ENCODE measurements at regions not wholly inside any gene's neighbourhood (a gene's known extent, or its start where the extent isn't known, plus 50 kb on each side); places are given as distances from the start of the nearest gene placed in this dataset.
"Not testable (repeated sequence)": the region's sequence is repeated elsewhere in the genome, so short reads cannot be mapped to it uniquely, and the experiment has no call there.

DNA sequence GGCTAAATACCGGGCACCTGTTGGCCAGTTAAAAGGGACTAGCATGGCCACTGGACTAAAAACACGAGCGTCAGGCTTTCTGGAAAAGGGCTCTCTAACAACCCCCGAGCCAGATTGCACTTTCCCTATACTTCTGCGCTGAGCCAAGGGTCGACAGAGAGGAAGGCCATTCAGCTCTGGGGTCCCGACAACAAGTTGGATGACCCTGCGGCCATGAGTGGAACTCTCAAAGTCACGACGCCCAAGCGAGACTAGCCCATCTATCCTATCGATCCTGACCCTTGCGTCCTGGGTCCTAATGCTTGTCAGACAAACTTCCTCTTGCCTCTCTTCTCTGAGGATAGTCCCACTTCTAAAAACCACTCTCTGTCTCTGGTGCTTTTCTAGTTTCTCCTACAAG, 99.9 kb upstream of the PRDX6 start:
- no peak overlapping the region for H3K4me3 ChIP-seq (ENCODE audit: low read depth, low read length)
- no peak for DNase-seq (ENCODE audit: low read depth)
- TF ChIP-seq, protein P1, sequence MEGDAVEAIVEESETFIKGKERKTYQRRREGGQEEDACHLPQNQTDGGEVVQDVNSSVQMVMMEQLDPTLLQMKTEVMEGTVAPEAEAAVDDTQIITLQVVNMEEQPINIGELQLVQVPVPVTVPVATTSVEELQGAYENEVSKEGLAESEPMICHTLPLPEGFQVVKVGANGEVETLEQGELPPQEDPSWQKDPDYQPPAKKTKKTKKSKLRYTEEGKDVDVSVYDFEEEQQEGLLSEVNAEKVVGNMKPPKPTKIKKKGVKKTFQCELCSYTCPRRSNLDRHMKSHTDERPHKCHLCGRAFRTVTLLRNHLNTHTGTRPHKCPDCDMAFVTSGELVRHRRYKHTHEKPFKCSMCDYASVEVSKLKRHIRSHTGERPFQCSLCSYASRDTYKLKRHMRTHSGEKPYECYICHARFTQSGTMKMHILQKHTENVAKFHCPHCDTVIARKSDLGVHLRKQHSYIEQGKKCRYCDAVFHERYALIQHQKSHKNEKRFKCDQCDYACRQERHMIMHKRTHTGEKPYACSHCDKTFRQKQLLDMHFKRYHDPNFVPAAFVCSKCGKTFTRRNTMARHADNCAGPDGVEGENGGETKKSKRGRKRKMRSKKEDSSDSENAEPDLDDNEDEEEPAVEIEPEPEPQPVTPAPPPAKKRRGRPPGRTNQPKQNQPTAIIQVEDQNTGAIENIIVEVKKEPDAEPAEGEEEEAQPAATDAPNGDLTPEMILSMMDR (conservative IDR thresholded peaks at IDR 0.05; ENCODE audit: low read depth, low read length), result no peak

DNA sequence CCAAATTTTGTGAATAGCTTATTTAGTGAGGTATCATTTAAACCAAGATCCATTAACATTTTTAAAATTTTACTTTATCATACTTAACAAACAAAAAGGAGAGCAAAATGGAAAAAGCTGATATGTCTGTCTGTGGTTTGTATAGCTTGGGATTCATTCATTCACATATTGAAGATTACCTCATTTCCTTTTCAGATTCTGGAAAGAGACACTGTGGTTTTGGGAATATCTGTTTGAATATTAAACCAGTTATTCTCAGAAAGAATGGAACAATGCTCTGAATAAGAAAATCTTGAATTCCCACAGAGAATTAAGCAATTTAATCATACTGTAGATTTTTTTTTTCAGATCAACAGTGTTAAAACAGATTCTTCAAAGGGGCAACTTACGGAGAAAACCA, 93.8 kb upstream of the PRDX6 start:
- H3K4me3 ChIP-seq (ENCODE audit: low read depth, low read length), result no peak overlapping the region
- DNase-seq (ENCODE audit: low read depth), result no peak
- TF ChIP-seq, protein P1 (conservative IDR thresholded peaks at IDR 0.05; ENCODE audit: low read depth, low read length), result no peak

DNA sequence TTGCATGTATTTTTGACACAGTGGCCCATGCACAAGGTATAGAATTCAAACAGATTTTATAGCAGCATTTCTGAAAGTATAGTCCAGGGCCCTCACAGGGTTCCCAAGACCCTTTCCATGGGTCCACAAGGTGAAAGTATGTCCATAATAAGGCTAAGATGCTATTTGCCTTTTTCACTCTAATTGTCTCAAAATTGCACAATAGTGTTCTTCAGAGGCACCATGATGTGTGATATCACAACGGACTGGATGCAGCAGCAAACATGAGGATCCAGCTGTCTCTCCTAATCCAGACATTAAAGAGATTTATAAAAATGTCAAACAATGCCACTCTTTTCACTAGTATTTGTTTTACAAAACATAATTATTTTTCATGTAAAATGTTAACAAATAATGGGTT, 88.8 kb upstream of the PRDX6 start:
- no peak for DNase-seq (ENCODE audit: low read depth)
- H3K4me3 ChIP-seq (ENCODE audit: low read depth, low read length), result no peak overlapping the region
- TF ChIP-seq, protein P1 (conservative IDR thresholded peaks at IDR 0.05; ENCODE audit: low read depth, low read length), result no peak

DNA sequence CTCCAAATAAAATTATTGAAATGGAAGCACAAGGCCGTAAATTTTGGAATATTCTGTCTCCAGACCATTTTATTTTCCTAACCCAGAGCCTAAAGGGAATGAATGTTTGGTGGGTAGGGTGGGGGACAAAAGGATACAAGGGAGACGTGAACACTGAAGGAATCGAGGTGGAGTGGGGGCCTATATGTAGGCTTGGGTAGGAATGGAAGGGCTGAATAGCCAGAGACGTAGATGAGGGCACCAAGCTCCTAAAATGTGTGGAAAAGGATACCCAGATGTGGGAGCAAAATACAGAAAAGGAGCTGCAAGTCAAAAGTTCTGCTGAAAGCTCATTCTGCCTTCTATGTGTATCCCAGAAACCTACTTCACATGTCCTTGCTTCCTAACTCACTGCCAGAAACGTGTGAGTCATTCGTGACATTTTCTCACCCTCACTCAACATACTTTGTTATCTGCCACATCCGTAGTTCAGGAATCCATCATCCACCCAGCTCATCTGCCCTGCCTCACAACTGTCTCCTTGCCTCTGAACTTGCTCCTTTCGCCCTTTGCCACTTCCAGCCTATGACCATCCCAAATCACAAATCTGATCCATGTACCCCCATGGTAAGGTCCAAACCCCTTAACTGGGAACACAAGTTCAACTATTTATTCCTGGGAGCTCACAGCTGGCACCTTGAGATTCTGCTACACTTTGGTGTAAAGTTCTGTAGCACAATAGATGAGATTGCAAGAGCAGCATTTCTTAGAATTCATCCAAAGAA, 84.1 kb upstream of the PRDX6 start:
- peak; percentile 95 for DNase-seq (ENCODE audit: low read depth)
- H3K4me3 ChIP-seq (ENCODE audit: low read depth, low read length), result no peak overlapping the region
- TF ChIP-seq, protein P1 (conservative IDR thresholded peaks at IDR 0.05; ENCODE audit: low read depth, low read length), result no peak

DNA sequence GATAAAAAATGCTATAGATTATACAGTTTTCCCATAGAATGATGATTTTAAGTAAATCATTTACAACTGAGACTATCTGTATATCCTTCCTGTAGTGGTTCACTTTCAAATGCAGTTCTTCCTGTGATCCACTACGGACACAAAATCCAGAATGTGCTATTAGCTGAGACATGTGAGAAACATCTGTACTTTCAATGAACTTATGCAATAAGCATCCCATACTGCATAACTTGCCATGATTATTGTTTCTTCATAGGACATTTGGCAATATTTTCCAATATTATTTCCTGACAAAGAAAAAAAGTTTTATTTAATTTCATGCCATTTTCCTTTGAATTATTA, 83.5 kb upstream of the PRDX6 start:
- DNase-seq (ENCODE audit: low read depth), result peak; percentile 95
- H3K4me3 ChIP-seq (ENCODE audit: low read depth, low read length), result no peak overlapping the region
- TF ChIP-seq, protein P1 (conservative IDR thresholded peaks at IDR 0.05; ENCODE audit: low read depth, low read length), result no peak

DNA sequence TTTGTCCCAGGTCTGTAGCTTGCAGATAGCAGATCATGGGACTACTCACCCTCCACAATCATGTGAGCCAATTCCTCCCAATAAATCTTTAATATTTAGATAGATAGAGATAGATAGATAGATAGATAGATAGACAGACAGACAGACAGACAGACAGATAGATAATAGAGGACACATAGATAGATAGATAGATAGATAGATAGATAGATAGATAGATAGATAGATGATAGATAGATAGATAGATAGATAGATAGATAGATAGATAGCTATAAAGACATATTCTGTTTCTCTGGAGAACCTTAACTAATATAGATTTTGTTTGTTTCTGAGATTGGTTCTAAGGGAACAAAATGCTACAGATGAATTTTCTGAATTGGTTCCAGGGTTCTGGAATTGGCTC, 82.3 kb upstream of the PRDX6 start:
- not testable (repeated sequence) for DNase-seq (ENCODE audit: low read depth); H3K4me3 ChIP-seq (ENCODE audit: low read depth, low read length)

DNA sequence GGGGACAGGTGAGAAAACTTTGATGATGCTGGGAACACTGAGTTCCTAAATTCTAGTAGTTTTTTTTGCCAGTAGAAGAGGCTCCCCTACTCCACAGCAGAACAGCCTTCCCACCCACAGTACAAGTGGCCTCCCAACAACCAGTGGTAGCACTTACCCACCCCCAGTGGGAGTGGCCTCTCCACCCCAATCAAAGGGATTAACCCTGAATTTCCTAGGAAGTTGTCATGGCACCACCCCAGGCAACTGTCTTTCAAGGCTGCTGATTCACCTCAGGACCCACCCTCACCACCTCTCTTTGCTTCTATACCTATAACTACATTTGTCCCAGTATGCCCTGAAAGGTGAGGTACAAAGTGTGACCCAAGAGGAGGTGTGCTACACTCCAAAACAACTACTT, 81.4 kb upstream of the PRDX6 start:
- DNase-seq (ENCODE audit: low read depth), result no peak
- H3K4me3 ChIP-seq (ENCODE audit: low read depth, low read length), result no peak overlapping the region
- TF ChIP-seq, protein P1 (conservative IDR thresholded peaks at IDR 0.05; ENCODE audit: low read depth, low read length), result no peak
